Posterior cingulate gyrus (tissue), 11 donors: ENCODE measurements at regions not wholly inside any gene's neighbourhood (a gene's known extent, or its start where the extent isn't known, plus 50 kb on each side); places are given as distances from the start of the nearest gene placed in this dataset.
A peak's percentile ranks its signal among the peaks of the same experiment; 100 is the strongest.

Experiments used
- DNase-seq, 10 donors: peaks; one replicate each; pipeline versions ENCODE4 v3.0.0 to v3.0.0-alpha.2; 2020 to 2021; ENCODE audit warnings: mixed read lengths in 3 of 10
- intact Hi-C: fragments of 100-400 bp; cut with DNase I; formaldehyde crosslinking; loops from one replicate; pipeline ENCODE4 v1.15.1; 2023

DNA sequence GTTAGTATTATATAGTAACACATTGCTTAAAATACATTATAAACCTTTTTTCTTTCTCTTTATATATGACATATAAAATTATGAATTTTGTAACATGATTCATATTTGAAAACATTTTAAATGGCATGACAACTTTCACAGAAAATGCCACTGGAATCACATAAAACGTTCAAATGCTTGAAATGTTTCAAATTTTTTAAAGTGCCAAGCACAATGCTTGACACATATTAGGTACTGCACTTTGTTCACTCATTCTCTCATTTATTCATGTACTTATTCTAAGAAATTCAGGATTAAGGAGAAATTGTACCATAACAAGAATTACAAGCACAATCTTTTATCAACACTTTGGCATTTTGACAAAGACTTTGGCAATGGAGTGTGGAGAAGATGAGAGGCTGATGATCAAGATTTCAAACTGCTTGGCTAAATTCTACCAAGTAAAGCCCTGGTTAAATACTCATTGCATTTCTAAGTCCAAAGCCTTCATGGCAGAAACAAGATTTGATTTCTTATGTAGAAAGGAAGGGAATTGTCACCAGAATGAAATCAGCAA lies 232.2 kb downstream of the C12orf50 start:
- intact Hi-C loops, result no loop called here
- DNase-seq, result no peak

DNA sequence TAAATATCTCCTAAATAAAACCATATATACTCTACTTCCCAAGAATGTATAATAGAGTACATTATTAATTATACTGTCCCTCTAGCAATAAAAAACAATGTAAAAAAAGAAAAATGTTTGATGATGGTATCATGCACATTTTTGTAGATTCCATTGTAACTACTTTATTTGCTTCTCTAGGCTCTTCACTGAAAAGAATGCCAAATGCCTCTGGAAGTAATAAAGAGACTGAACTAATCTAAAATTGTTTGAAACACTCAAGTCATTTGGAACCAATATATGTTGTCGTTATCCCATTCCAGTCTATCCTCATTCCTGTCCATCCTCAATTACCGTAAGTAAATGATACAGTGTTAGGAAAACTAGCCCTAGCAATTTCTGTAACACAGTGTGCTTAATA lies 233.6 kb downstream of the C12orf50 start:
- no peak for DNase-seq
- intact Hi-C loops, result no loop called here

DNA sequence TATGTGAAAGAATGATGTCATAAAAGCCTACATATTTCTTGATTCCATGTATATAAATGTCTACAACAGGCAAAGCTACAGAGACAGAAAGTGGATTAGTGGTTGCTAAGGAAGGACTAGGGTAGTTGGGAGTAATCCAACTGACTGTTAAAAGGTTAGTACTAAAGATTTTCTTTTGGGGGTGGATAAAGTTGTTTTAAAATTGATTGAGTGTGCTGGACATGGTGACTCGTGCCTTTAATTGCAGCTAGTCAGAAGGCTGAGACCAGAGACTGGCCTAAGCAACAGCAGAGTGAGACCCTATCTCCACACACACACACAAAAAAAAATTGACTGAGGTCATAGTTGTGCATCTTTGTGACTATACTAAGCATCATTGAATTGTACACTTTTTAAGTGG lies 234.3 kb downstream of the C12orf50 start:
- intact Hi-C loops, result no loop called here
- no peak for DNase-seq

DNA sequence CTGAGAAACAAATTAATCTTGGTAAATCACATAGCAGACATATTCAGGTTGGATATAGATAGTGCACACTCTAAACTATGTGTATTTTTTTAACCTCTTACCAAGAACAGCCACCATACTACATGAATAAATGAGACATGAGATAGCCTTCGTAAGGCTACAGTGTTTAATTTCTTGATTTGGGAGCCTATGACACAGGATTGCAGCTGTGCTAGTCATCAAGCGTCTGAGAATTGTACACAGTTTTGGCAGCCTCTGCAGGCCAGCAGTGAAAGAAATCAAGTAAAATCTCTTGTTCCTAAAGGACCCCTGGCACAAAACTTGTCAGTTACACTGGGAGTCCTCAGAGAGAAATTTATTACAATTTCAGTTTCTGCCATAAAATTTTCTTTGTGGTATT lies 236.1 kb downstream of the C12orf50 start:
- no peak for DNase-seq
- intact Hi-C loops, result no loop called here

DNA sequence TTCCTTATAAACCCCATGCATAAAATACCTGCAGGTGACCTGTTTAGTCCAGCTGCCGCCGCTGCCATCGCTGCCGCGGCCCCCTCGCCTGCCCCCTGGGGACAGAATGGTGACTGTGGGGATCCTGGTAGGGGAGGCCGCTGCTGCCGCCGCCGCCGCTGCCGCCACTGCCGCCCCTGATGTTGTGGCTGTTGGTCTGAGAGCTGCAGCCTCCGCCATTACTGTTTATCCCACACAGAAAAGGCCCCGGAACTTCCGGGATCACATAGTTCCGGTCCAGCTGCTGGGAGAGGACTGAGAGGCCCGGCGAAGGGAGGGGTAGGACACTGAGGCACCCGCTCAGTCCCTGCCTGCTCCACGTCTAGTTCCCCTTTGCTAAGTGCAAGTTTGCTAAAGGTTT lies 244.9 kb downstream of the C12orf50 start:
- DNase-seq, result peak in 1 of 10 donors; percentile 40
- intact Hi-C loops, result no loop called here

DNA sequence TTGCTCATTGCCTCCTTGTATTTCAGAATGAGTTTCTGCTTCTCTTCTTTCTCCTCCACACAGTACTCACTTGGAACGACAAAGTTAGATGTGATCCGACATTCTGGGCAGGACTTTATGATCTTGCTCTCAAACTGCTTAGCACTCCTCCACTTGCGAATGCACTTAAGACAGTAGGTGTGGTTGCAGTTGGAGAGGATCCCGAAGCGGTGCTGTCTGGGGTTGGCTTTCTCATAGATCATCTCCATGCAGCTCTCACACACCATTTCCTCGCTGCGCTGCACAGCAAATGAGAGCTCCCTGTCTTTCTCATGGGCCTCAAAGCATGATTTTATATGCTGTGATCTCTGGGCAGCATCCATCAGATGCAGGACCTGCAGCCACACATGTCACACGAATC lies 245.7 kb downstream of the C12orf50 start:
- DNase-seq, result peak in 2 of 10 donors; percentile 46
- intact Hi-C loops, result no loop called here

DNA sequence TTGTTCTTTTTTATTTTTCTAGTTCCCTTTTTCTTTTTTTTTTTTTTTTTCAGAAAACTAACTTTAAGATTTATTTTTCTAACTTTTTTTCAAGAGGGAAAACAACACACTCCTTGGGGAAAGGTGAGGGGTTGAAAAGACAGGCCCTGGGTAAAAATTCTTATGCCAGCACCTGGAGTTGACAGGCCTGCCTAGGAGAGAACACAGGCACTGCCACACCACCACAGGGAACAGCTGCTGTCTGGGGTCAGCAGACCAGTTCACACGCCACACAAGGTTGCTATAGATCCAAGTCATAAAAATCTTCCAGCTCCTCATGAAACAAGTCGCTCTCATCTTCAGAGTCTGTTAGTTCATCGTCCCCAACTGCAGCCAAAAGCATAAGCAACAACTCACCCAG lies 246.4 kb downstream of the C12orf50 start:
- intact Hi-C loops, result no loop called here
- no peak for DNase-seq

DNA sequence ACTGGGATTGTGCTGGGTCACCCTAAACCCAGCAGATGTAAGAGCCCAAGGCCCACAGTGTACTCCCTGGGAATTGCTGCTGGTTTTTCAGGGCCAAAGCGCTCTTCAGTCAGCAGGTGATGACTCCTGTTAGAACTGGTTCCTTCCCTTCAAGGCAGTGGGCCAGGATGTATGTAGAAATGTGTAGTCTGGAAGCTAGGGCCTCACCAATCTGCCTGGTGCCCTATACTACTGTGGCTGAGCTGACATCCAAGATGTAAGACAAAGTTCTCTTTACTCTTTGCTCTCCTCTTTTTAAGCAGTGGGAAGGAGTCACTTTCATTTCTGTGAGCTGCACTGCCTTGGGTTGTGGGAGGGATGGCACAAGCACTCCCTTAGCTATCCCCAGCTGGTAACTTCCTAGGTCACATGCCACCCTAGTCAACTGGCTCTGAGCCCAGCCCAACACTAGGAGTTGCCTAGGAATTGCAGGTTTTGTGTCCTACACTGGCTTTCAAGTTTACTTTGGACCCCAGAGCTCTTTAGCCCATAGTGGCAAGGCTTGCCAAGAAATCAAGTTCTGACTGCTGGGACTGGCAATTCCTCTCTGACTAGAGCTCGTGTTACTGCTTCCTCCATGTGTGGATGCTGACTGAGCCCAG lies 249.2 kb downstream of the C12orf50 start:
- intact Hi-C loops, result no loop called here

DNA sequence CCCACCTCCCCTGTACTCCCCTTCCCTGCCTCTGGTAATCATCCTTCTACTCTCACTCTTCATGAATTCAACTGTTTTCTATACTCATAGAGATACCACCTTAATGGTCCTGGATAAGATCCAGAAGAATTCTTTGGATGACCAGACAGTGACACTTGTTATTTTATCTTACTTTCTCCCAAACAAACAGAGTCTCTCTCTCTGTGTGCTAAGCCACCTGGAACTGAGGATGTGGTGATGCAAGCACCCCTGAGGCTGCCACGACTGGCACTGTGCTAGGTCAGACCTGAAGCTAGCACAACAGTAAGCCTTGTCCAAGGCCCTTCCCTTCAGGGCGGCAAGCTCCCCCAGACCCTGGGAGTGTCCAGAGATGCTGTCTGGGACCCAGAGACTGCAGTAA lies 250.2 kb downstream of the C12orf50 start:
- intact Hi-C loops, result no loop called here
- DNase-seq, result peak in 1 of 10 donors; percentile 34

More for the DNA sequence above, 249.2 kb downstream of the C12orf50 start:
- no peak for DNase-seq

DNA sequence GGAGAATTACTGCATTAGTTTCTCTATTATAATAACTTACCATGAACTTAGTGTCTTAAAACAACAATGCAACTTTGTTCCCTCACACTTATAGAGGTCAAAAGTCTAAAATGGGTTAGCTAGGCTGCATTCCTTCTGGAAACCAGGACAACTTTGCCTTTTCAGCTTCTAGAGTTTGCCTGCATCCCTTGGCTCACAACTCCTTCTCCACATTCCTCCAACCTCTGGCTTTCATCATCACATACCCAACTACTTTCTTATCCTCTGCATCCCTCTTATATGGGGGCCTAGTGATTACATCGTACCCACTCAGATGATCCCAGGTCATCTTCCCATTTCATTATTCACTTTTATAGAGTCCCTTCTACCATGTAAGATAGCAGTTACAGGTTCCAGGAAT lies 251.1 kb downstream of the C12orf50 start:
- intact Hi-C loops, result no loop called here
- DNase-seq, result no peak

DNA sequence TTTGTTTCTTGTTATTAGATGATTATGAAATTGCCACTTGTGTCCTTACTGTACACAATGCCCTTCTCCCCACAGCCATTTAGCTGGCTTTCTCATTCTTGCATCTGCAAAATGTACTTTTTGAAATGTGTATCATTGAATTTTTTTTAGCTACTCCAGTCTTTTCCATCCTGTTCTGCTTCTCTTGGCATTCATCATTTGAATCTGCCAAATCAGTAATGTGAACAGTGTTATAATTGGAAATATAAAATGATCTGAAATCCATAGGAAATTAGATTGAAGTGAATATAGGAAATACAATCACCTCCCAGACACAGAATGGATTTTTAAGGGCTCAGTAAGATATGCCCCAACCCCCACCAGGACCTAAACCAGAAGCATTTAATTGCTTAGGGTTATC lies 253.4 kb downstream of the C12orf50 start:
- DNase-seq, result no peak
- intact Hi-C loops, result no loop called here

DNA sequence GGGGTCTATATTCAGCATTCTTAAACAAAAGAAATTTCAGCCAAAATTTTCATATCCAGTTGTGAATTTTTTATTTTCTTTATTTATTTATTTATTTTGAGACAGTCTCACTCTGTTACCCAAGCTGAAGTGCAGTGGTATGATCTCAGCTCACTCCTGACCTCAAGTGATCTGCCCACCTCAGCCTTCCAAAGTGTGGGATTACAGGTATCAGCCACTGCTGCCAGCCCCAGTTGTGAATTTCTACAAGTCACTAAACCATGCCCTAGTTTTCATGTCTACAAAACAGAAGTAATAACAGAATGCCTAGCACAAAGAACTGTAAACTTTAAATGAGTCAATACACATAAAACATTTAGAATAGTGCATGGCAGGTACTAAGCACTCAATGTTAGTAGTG lies 254.2 kb downstream of the C12orf50 start:
- intact Hi-C loops, result no loop called here
- DNase-seq, result no peak

DNA sequence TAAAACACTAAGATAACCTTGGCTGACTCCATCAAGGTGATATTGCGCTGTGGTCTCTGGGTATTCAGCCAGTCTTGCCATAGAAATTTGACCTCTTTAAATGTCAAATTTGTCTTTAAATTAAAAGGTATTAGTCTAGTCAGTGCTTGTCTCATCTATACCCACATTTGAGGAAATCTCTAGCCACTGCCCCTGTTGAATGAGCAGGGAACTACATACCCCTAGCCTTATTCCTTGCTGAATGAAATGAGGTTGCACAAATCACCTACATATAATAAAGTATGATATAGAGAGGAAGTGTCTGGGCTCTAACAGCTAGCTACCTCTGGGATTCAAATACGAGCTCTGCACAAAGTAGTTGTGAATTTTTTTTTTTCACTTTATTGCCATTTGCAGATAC lies 256.8 kb downstream of the C12orf50 start:
- intact Hi-C loops, result no loop called here
- DNase-seq, result no peak

DNA sequence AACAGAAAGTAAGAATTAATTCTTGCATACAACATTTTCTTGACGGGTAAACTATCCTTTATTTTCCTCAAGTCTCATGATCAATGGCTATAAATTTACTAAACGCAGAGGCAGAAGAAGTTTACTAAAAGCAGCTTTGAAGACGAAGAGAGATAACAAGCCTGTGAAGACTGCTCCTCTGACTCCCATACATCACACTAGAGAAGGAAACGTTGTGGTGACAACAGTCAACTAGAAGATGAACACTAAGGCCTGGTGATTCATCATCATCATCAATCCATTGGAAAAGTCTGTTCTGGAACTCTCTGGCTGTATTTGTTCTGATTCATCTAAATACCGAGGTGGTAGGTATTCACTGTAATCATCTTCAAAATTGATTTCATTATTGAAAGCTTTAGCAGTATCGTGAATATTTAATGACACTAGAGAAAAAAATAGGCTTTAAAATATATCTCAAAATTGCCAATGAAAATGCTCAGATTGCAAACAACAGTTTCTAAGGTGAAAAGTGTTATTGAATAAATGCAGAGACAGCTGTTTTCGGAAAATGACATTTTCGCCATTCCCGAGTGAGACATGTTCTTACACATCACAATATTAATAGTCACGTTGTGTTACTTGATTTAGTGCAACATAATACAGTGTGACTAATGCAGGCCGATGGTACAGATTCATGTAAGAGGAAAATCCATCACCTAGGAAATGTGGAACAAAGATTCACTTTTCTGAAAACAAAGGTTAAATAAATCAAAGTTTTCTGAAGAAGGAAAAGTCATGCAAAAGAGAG lies 260.5 kb downstream of the C12orf50 start:
- DNase-seq, result no peak
- intact Hi-C loops, result no loop called here

DNA sequence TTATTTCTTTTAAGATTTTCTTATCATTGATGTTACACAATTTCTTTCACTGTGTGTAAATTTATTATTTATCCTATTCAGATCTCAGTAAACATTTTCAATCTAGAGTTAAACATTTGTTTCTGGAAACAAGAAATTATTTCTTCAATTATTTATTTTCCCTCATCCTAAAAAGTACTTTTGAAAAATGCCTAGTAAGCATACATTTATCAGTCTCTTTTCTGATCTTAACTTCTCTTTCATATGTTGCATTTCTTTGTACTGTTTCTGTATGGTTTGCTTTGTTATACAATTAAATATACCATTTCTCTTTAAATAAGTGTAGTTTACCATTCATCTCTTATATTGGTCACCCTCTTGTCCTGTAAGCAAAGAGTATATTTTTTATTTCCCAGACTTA lies 263.2 kb downstream of the C12orf50 start:
- intact Hi-C loops, result no loop called here

DNA sequence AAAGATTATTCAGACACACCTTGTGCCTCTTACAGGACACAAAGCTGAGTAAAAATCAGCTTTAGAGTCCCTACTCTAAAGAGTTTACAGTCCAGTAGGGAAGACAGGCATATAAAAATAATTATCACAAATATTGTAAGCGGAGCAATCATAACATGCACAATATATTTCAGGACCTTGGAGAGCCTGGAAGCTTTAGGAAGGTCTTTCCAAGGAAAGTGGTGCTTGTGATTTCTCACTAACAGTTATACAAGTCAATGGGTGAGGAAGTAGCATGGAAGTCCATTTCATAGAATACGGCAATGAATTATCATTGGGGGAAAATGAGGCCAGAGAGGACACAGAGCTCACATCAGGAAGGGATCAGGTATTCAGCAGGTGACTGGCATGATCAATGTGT lies 268.3 kb downstream of the C12orf50 start:
- no peak for DNase-seq
- intact Hi-C loops, result no loop called here

More for the DNA sequence above, 263.2 kb downstream of the C12orf50 start:
- DNase-seq, result no peak

DNA sequence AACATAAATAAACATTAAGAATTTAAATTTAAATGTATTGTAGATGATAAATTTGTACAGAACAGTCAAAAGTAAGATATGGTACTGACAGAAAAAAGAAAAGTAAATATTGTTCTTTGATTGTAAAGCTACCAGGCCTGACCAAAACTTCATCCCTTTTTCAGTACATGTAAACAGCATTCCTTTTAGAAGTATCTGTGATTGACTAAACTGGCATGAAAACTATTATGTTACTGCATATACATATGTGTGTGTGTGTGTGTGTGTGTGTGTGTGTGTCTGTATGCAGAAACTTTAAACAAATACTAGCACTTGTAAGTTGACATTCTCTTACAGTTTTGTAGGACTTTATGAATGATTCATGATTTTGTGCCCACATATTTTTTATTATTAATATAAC lies 270.9 kb downstream of the C12orf50 start:
- intact Hi-C loops, result no loop called here
- no peak for DNase-seq

DNA sequence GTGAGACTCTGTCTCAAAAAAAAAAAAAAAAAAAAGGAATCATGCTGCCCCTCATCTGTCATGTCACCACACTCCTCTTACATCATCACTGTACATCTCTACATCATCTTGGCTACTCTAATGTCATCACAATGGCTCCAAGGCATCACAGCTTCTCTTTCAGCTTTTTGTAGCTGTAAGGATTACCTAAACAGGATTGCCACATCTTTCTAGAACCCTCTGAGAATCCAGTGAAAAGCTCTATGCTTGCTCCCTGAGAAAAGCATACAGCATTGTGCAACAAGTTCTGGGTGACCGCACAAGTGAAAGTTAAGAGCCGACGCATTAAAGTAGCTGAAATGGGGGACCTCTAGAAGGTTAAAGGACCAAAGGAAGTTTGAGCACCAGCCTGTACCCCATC lies 272.5 kb downstream of the C12orf50 start:
- intact Hi-C loops, result no loop called here
- DNase-seq, result no peak

DNA sequence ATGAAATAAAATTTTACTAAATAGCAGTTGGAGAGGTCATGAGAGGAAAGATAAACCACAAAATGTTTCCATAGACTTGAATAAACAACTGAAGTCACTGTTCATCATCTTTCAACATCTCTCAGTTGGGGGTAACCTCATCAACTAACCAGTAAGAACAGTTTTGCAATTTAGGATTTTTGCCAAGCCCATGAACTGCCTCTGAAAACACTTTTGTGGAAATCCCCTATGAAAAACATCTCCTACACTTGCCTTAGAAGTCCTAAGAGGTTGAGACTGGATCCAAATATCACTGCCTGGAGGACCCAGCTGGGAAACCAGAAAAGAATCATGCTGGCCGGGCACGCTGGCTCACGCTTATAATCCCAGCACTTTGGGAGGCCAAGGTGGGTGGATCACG lies 273.1 kb downstream of the C12orf50 start:
- intact Hi-C loops, result no loop called here
- no peak for DNase-seq

DNA sequence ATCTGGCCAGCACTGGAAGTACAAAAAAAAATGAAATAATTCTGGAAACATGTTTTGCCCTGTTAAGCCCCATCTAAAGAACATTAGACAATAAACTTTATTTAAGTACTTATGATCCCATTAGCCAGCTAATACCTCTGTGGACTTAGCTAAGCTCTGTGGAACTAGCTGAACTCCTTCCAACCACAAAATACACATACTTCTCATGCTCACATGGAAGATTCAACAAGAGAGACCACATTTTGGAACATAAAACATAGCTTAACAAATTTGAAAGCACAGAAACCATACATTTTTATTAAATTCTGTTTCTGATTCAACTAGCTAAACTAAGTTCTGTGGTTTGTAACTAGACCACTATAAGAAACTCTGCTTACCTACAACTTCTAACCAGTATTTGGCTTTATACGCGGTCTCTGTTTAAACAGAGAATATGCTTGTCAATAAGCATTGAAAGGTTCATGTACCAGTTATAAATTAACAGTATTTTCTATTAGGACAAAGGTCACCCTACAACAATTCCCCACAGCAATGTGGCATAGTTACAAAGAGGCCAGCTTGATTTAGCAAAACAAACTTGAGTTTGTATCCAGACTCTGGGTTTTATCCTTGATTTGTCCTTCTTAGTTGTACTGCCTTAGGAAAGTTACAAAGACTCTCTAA lies 300.1 kb downstream of the C12orf50 start:
- DNase-seq, result no peak

DNA sequence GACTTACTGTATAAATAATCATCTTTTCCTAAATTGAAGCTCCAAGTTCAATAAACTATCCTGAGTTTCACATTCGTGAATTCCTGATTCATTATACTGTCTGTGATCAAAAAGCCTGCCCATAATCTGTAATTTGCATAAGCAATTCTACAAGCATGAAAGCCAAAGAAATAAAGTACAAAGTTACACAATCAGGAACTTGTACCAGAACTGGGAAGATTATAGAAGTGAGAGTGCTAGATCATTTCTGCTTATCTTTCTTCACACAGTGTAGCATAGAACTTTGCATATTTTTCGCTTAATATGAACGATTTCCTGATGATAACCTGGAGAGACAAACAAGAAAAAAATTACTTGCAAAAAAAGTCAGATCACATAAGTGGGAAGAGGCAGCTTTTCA lies 308.2 kb downstream of the C12orf50 start:
- intact Hi-C loops, result no loop called here

More for the DNA sequence above, 300.1 kb downstream of the C12orf50 start:
- intact Hi-C loops, result no loop called here

More for the DNA sequence above, 308.2 kb downstream of the C12orf50 start:
- DNase-seq, result no peak
